ENCODE measurements at regions not wholly inside any gene's neighbourhood (a gene's known extent, or its start where the extent isn't known, plus 50 kb on each side); places are given as distances from the start of the nearest gene placed in this dataset.
"Not testable (repeated sequence)": the region's sequence is repeated elsewhere in the genome, so short reads cannot be mapped to it uniquely, and the experiment has no call there.

- not testable (repeated sequence) for DNase-seq
These were observed 88.6 kb upstream of the NFIL3 start for GRCh38 chr9:91512235-91512634.

- DNase-seq, result peak; percentile 63 to 78 (median 76)
These were observed 80.0 kb upstream of the NFIL3 start for GRCh38 chr9:91503673-91504081.

GRCh38 chr9:91502913-91503672 lies 79.5 kb upstream of the NFIL3 start:
- no peak for DNase-seq

- no peak for DNase-seq
These were observed 78.8 kb upstream of the NFIL3 start for GRCh38 chr9:91502475-91502874.

GRCh38 chr9:91500509-91501014 lies 76.9 kb upstream of the NFIL3 start:
- peak; percentile 60 to 84 (median 67) for DNase-seq

- no peak for DNase-seq
These were observed 72.7 kb upstream of the NFIL3 start for GRCh38 chr9:91496351-91496750.

GRCh38 chr9:91495450-91495849 lies 71.8 kb upstream of the NFIL3 start:
- DNase-seq, result no peak

GRCh38 chr9:91494751-91495150 lies 71.1 kb upstream of the NFIL3 start:
- no peak for DNase-seq

- no peak for DNase-seq
These were observed 68.6 kb upstream of the NFIL3 start for GRCh38 chr9:91492237-91492636.

- DNase-seq, result no peak
These were observed 68.0 kb upstream of the NFIL3 start for GRCh38 chr9:91491624-91492023.

- DNase-seq, result peak in 2 of 3 donors; percentile 6 to 19
These were observed 65.8 kb upstream of the NFIL3 start for GRCh38 chr9:91489361-91489899.

GRCh38 chr9:91488341-91488740 lies 64.7 kb upstream of the NFIL3 start:
- no peak for DNase-seq

GRCh38 chr9:91486699-91487497 lies 63.3 kb upstream of the NFIL3 start:
- DNase-seq, result peak; percentile 36 to 59 (median 45)

GRCh38 chr9:91485006-91485405 lies 61.4 kb upstream of the NFIL3 start:
- no peak for DNase-seq

- DNase-seq, result no peak
These were observed 60.2 kb upstream of the NFIL3 start for GRCh38 chr9:91483835-91484234.

- no peak for DNase-seq
These were observed 59.6 kb upstream of the NFIL3 start for GRCh38 chr9:91483189-91483691.

- no peak for DNase-seq
These were observed 58.3 kb upstream of the NFIL3 start for GRCh38 chr9:91481972-91482371.

GRCh38 chr9:91477106-91477505 lies 53.5 kb upstream of the NFIL3 start:
- no peak for DNase-seq

GRCh38 chr9:91474656-91475055 lies 51.0 kb upstream of the NFIL3 start:
- no peak for DNase-seq

Measured in suppressor macrophage treated with lipopolysaccharide for 1 hour (primary cell).